ENCODE measurements at regions not wholly inside any gene's neighbourhood (a gene's known extent, or its start where the extent isn't known, plus 50 kb on each side); places are given as distances from the start of the nearest gene placed in this dataset.

DNA sequence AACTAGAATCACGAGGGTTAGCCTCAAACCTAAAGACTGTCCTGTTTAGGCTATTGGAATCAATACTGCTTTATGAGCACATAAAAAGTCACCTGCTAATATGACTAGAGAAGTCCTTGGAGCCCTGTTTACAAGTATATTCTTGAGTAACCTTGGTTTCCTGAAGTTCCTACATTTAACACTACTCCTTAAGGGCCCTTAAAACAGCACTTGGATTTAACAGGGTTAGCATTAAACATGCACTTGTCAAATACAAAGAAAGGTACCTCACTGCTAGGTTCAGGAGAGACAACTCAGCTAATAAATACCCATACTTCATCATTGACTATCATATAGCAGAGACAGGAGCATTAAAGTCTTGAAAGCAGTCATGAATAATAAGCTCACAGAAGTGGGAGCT is 96.7 kb downstream of the SLC5A7 start:
- no peak overlapping the region for H3K4me2 ChIP-seq
- ATAC-seq (no peak), DNase-seq (ENCODE audit: low spot score) (no peak)
- 0 out of 2 replicates have a peak, but pooled peaks cover 3% of the 10 kb centered on the region for H3K9me2 ChIP-seq (ENCODE audit: insufficient read depth)
- no peaks in the 10 kb centered on the region for H4K20me1 ChIP-seq (replicated peaks; ENCODE audit: insufficient read depth)
- no peaks in the 10 kb centered on the region for H3K4me1 ChIP-seq (ENCODE audit: insufficient read depth)
- H3K4me3 ChIP-seq = no peak overlapping the region
- H3F3A ChIP-seq (replicated peaks; ENCODE audit: low read depth) = no peaks in the 10 kb centered on the region
- no peaks in the 10 kb centered on the region for H3K36me3 ChIP-seq (ENCODE audit: insufficient read depth)
- TF ChIP-seq, protein P1, sequence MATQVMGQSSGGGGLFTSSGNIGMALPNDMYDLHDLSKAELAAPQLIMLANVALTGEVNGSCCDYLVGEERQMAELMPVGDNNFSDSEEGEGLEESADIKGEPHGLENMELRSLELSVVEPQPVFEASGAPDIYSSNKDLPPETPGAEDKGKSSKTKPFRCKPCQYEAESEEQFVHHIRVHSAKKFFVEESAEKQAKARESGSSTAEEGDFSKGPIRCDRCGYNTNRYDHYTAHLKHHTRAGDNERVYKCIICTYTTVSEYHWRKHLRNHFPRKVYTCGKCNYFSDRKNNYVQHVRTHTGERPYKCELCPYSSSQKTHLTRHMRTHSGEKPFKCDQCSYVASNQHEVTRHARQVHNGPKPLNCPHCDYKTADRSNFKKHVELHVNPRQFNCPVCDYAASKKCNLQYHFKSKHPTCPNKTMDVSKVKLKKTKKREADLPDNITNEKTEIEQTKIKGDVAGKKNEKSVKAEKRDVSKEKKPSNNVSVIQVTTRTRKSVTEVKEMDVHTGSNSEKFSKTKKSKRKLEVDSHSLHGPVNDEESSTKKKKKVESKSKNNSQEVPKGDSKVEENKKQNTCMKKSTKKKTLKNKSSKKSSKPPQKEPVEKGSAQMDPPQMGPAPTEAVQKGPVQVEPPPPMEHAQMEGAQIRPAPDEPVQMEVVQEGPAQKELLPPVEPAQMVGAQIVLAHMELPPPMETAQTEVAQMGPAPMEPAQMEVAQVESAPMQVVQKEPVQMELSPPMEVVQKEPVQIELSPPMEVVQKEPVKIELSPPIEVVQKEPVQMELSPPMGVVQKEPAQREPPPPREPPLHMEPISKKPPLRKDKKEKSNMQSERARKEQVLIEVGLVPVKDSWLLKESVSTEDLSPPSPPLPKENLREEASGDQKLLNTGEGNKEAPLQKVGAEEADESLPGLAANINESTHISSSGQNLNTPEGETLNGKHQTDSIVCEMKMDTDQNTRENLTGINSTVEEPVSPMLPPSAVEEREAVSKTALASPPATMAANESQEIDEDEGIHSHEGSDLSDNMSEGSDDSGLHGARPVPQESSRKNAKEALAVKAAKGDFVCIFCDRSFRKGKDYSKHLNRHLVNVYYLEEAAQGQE (IDR thresholded peaks at IDR 0.05; ENCODE audit: unreplicated experiment) = no peak
- TF ChIP-seq ZNF331 (CRISPR knock-in tag; IDR thresholded peaks at IDR 0.05; ENCODE audit: low read depth) (no peak), NANOG (IDR thresholded peaks at IDR 0.05; ENCODE audit: borderline replicate concordance) (no peak), POLR2AphosphoS5 (IDR thresholded peaks at IDR 0.05; ENCODE audit: low read depth) (no peak), EZH2phosphoT487 (IDR thresholded peaks at IDR 0.05; ENCODE audit: unreplicated experiment) (no peak), EZH2 (IDR thresholded peaks at IDR 0.05; ENCODE audit: low read depth, unreplicated experiment) (no peak), CREB1 (CRISPR knock-in tag; IDR thresholded peaks at IDR 0.05; ENCODE audit: low read depth) (no peak), STAT1 (IDR thresholded peaks at IDR 0.05; ENCODE audit: unreplicated experiment) (no peak), ZNF114 (CRISPR knock-in tag; IDR thresholded peaks at IDR 0.05) (no peak), JUNB (IDR thresholded peaks at IDR 0.05; ENCODE audit: unreplicated experiment) (no peak)
- TF ChIP-seq, protein P2, sequence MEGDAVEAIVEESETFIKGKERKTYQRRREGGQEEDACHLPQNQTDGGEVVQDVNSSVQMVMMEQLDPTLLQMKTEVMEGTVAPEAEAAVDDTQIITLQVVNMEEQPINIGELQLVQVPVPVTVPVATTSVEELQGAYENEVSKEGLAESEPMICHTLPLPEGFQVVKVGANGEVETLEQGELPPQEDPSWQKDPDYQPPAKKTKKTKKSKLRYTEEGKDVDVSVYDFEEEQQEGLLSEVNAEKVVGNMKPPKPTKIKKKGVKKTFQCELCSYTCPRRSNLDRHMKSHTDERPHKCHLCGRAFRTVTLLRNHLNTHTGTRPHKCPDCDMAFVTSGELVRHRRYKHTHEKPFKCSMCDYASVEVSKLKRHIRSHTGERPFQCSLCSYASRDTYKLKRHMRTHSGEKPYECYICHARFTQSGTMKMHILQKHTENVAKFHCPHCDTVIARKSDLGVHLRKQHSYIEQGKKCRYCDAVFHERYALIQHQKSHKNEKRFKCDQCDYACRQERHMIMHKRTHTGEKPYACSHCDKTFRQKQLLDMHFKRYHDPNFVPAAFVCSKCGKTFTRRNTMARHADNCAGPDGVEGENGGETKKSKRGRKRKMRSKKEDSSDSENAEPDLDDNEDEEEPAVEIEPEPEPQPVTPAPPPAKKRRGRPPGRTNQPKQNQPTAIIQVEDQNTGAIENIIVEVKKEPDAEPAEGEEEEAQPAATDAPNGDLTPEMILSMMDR (conservative IDR thresholded peaks at IDR 0.05; ENCODE audit: low read depth in 2 of 2) = no peak
- TF ChIP-seq, protein P3, sequence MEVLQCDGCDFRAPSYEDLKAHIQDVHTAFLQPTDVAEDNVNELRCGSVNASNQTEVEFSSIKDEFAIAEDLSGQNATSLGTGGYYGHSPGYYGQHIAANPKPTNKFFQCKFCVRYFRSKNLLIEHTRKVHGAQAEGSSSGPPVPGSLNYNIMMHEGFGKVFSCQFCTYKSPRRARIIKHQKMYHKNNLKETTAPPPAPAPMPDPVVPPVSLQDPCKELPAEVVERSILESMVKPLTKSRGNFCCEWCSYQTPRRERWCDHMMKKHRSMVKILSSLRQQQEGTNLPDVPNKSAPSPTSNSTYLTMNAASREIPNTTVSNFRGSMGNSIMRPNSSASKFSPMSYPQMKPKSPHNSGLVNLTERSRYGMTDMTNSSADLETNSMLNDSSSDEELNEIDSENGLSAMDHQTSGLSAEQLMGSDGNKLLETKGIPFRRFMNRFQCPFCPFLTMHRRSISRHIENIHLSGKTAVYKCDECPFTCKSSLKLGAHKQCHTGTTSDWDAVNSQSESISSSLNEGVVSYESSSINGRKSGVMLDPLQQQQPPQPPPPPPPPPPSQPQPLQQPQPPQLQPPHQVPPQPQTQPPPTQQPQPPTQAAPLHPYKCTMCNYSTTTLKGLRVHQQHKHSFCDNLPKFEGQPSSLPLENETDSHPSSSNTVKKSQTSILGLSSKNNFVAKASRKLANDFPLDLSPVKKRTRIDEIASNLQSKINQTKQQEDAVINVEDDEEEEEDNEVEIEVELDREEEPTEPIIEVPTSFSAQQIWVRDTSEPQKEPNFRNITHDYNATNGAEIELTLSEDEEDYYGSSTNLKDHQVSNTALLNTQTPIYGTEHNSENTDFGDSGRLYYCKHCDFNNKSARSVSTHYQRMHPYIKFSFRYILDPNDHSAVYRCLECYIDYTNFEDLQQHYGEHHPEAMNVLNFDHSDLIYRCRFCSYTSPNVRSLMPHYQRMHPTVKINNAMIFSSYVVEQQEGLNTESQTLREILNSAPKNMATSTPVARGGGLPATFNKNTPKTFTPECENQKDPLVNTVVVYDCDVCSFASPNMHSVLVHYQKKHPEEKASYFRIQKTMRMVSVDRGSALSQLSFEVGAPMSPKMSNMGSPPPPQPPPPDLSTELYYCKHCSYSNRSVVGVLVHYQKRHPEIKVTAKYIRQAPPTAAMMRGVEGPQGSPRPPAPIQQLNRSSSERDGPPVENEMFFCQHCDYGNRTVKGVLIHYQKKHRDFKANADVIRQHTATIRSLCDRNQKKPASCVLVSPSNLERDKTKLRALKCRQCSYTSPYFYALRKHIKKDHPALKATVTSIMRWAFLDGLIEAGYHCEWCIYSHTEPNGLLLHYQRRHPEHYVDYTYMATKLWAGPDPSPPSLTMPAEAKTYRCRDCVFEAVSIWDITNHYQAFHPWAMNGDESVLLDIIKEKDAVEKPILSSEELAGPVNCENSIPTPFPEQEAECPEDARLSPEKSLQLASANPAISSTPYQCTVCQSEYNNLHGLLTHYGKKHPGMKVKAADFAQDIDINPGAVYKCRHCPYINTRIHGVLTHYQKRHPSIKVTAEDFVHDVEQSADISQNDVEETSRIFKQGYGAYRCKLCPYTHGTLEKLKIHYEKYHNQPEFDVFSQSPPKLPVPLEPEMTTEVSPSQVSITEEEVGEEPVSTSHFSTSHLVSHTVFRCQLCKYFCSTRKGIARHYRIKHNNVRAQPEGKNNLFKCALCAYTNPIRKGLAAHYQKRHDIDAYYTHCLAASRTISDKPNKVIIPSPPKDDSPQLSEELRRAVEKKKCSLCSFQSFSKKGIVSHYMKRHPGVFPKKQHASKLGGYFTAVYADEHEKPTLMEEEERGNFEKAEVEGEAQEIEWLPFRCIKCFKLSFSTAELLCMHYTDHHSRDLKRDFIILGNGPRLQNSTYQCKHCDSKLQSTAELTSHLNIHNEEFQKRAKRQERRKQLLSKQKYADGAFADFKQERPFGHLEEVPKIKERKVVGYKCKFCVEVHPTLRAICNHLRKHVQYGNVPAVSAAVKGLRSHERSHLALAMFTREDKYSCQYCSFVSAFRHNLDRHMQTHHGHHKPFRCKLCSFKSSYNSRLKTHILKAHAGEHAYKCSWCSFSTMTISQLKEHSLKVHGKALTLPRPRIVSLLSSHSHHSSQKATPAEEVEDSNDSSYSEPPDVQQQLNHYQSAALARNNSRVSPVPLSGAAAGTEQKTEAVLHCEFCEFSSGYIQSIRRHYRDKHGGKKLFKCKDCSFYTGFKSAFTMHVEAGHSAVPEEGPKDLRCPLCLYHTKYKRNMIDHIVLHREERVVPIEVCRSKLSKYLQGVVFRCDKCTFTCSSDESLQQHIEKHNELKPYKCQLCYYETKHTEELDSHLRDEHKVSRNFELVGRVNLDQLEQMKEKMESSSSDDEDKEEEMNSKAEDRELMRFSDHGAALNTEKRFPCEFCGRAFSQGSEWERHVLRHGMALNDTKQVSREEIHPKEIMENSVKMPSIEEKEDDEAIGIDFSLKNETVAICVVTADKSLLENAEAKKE (CRISPR knock-in tag; IDR thresholded peaks at IDR 0.05) = no peak
- TF ChIP-seq, protein P4, sequence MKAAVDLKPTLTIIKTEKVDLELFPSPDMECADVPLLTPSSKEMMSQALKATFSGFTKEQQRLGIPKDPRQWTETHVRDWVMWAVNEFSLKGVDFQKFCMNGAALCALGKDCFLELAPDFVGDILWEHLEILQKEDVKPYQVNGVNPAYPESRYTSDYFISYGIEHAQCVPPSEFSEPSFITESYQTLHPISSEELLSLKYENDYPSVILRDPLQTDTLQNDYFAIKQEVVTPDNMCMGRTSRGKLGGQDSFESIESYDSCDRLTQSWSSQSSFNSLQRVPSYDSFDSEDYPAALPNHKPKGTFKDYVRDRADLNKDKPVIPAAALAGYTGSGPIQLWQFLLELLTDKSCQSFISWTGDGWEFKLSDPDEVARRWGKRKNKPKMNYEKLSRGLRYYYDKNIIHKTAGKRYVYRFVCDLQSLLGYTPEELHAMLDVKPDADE (IDR thresholded peaks at IDR 0.05) = no peak
- H3K27ac ChIP-seq (ENCODE audit: low read depth) = no peak overlapping the region
- Mint-ChIP-seq H3K27ac (no peak overlapping the region), H3K27me3 (ENCODE audit: insufficient read depth, low read depth, poor library complexity) (peaks cover under 1% of the 10 kb centered on the region), H3K36me3 (ENCODE audit: low read depth) (peaks cover under 1% of the 10 kb centered on the region; the same call in 1 of the 3 replicates), H3K4me3 (no peak overlapping the region), H3K9me3 (peaks cover 3% of the 10 kb centered on the region; the same call in 2 of the 3 replicates), H3K4me1 (peaks cover under 1% of the 10 kb centered on the region; the same call in 2 of the 3 replicates)
- H3K79me2 ChIP-seq (replicated peaks; ENCODE audit: insufficient read depth) = no peaks in the 10 kb centered on the region
- no peaks in the 10 kb centered on the region for H3K27me3 ChIP-seq (ENCODE audit: insufficient read depth)
- no peak overlapping the region for H2AFZ ChIP-seq
